ENCODE measurements at regions not wholly inside any gene's neighbourhood (a gene's known extent, or its start where the extent isn't known, plus 50 kb on each side); places are given as distances from the start of the nearest gene placed in this dataset.

- ChIA-PET CTCF (no interaction called here), POLR2A (no interaction called here)
- TF ChIP-seq CTCF (IDR thresholded peaks at IDR 0.05) = no peak
- Histone ChIP-seq H3K27ac (ENCODE audit: low read depth in 1 of 2, low read length in 2 of 2) (no peak overlapping the region), H3K4me1 (ENCODE audit: insufficient read depth, low read length) (no peaks in the 10 kb centered on the region), H3K4me3 (ENCODE audit: low read length) (no peak overlapping the region), H3K27me3 (ENCODE audit: control insufficient read depth in 1 of 2, insufficient read depth in 2 of 2, low read length in 2 of 2) (peaks cover 0 to 3% of the 10 kb centered on the region in 2 experiments), H3K9me3 (ENCODE audit: control insufficient read depth in 1 of 2, insufficient read depth in 1 of 2, low read length in 2 of 2) (no peaks in the 10 kb centered on the region), H3K36me3 (ENCODE audit: insufficient read depth, low read length) (no peaks in the 10 kb centered on the region)
- no peak overlapping the region for H3K27ac Mint-ChIP-seq
- no peak overlapping the region for H3K4me3 Mint-ChIP-seq
- no peaks in the 10 kb centered on the region for H3K9me3 Mint-ChIP-seq
- H3K27me3 Mint-ChIP-seq = peaks cover 37% of the 10 kb centered on the region
- DNase-seq (no peak), ATAC-seq (ENCODE audit: poor library complexity) (no peak)
- H3K36me3 Mint-ChIP-seq (ENCODE audit: low read depth) = no peaks in the 10 kb centered on the region
- intact Hi-C loops (cut with DNase I, micrococcal nuclease) = no loop called here
- H3K4me1 Mint-ChIP-seq (ENCODE audit: low read depth) = no peaks in the 10 kb centered on the region
These were observed 55.1 kb upstream of the ST8SIA3 start for GRCh38 chr18:57297306-57297705.

- no peaks in the 10 kb centered on the region for H3K4me1 Mint-ChIP-seq (ENCODE audit: low read depth)
- intact Hi-C loops (cut with DNase I, micrococcal nuclease) = no loop called here
These were observed 52.4 kb upstream of the ST8SIA3 start for GRCh38 chr18:57299931-57300330.

GRCh38 chr18:57301573-57302559 is 50.5 kb upstream of the ST8SIA3 start:
- Histone ChIP-seq H3K36me3 (ENCODE audit: insufficient read depth, low read length) (no peaks in the 10 kb centered on the region), H3K9me3 (ENCODE audit: control insufficient read depth in 1 of 2, insufficient read depth in 1 of 2, low read length in 2 of 2) (no peaks in the 10 kb centered on the region), H3K27me3 (ENCODE audit: control insufficient read depth in 1 of 2, insufficient read depth in 2 of 2, low read length in 2 of 2) (no peaks in the 10 kb centered on the region), H3K4me3 (ENCODE audit: low read length) (no peak overlapping the region), H3K4me1 (ENCODE audit: insufficient read depth, low read length) (no peaks in the 10 kb centered on the region), H3K27ac (ENCODE audit: low read depth in 1 of 2, low read length in 2 of 2) (no peak overlapping the region)
- no peak overlapping the region for H3K4me3 Mint-ChIP-seq
- POLR2A ChIA-PET = no interaction called here
- H3K9me3 Mint-ChIP-seq = no peaks in the 10 kb centered on the region
- peaks cover 32% of the 10 kb centered on the region for H3K27me3 Mint-ChIP-seq
- DNase-seq = no peak
- CTCF ChIA-PET = no interaction called here
- TF ChIP-seq CTCF (IDR thresholded peaks at IDR 0.05) = no peak
- no peaks in the 10 kb centered on the region for H3K36me3 Mint-ChIP-seq (ENCODE audit: low read depth)
- no peak for ATAC-seq (ENCODE audit: poor library complexity)
- H3K4me1 Mint-ChIP-seq (ENCODE audit: low read depth) = no peaks in the 10 kb centered on the region
- H3K27ac Mint-ChIP-seq = no peak overlapping the region
- intact Hi-C loops (cut with DNase I, micrococcal nuclease) = no loop called here

More at GRCh38 chr18:57299931-57300330, 52.4 kb upstream of the ST8SIA3 start:
- peaks cover 38% of the 10 kb centered on the region for H3K27me3 Mint-ChIP-seq
- no peaks in the 10 kb centered on the region for H3K4me1 ChIP-seq (ENCODE audit: insufficient read depth, low read length)
- ChIA-PET CTCF (no interaction called here), POLR2A (no interaction called here)
- no peak for ATAC-seq (ENCODE audit: poor library complexity)
- H3K9me3 Mint-ChIP-seq = no peaks in the 10 kb centered on the region
- no peak overlapping the region for H3K27ac Mint-ChIP-seq
- H3K9me3 ChIP-seq (ENCODE audit: control insufficient read depth in 1 of 2, insufficient read depth in 1 of 2, low read length in 2 of 2) = no peaks in the 10 kb centered on the region
- no peak for DNase-seq
- TF ChIP-seq CTCF (IDR thresholded peaks at IDR 0.05) = no peak
- H3K27ac ChIP-seq (ENCODE audit: low read depth in 1 of 2, low read length in 2 of 2) = no peak overlapping the region
- no peak overlapping the region for H3K4me3 Mint-ChIP-seq
- H3K36me3 Mint-ChIP-seq (ENCODE audit: low read depth) = no peaks in the 10 kb centered on the region
- H3K27me3 ChIP-seq (ENCODE audit: control insufficient read depth in 1 of 2, insufficient read depth in 2 of 2, low read length in 2 of 2) = peaks cover 0 to 3% of the 10 kb centered on the region in 2 experiments
- no peaks in the 10 kb centered on the region for H3K36me3 ChIP-seq (ENCODE audit: insufficient read depth, low read length)
- H3K4me3 ChIP-seq (ENCODE audit: low read length) = no peak overlapping the region
